OCI-LY3 (cell line): ENCODE measurements at regions not wholly inside any gene's neighbourhood (a gene's known extent, or its start where the extent isn't known, plus 50 kb on each side); places are given as distances from the start of the nearest gene placed in this dataset.

Source experiments
- CTCF ChIP-seq: fragments of 200-600, 300-600 bp; sonication (generic); IDR thresholded peaks from 2 replicates; pipeline ENCODE4 v1.5.1; 2014; ENCODE audit warnings: antibody characterized with exemption, low read length, low read depth
- EZH2phosphoT487 ChIP-seq: fragments of 200-600 bp; shearing (Covaris generic); IDR thresholded peaks from 2 replicates; pipeline ENCODE4 v1.6.1; 2018; ENCODE audit warnings: antibody characterized with exemption, mixed run types, low read depth

- TF ChIP-seq CTCF (no peak), EZH2phosphoT487 (no peak)
Observed at GRCh38 chr5:89857790-89858189, 551.8 kb downstream of the CETN3 start.
